ENCODE measurements at regions not wholly inside any gene's neighbourhood (a gene's known extent, or its start where the extent isn't known, plus 50 kb on each side); places are given as distances from the start of the nearest gene placed in this dataset.

DNA sequence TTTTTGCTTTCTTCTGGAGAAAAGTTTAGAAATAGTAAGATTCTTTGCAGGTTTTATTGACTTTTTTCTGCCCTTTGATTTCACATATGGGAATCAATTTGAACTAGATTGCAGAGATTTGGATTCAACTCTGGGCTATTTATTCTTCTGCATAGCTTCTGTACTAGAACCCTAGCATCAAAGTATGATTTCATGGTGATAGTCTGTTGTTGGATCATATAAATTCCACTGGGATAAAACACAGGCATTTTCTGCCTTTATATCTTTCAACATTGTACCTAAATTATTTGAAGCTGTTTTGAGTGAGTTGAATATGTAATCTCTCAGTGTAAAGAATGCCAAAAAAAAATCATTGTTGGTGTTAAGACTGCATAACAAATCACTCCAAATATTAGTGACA lies 458.4 kb upstream of the MPDZ start:
- ATAC-seq, result no peak
- Histone ChIP-seq H3K4me1 (ENCODE audit: insufficient read depth, low read length) (no peaks in the 10 kb centered on the region), H3K27me3 (ENCODE audit: control insufficient read depth in 1 of 2, insufficient read depth in 2 of 2, low read length in 2 of 2) (no peaks in the 10 kb centered on the region), H2AFZ (ENCODE audit: low read length) (no peak overlapping the region), H3K4me3 (replicated peaks in 1 of 3; ENCODE audit: insufficient read depth in 1 of 3, low read depth in 2 of 3, low read length in 3 of 3) (no peak overlapping the region), H3K4me2 (ENCODE audit: low read depth, low read length) (no peak overlapping the region), H3K36me3 (replicated peaks in 1 of 2; ENCODE audit: control insufficient read depth in 1 of 2, insufficient read depth in 2 of 2, low read length in 2 of 2) (no peaks in the 10 kb centered on the region), H3K79me2 (ENCODE audit: insufficient read depth, low read length) (no peaks in the 10 kb centered on the region), H3K27ac (ENCODE audit: extremely low read length, insufficient read depth, low read length) (no peak overlapping the region), H3K9ac (ENCODE audit: insufficient read depth, low read depth, low read length) (no peak overlapping the region), H3K9me3 (ENCODE audit: low read length) (no peaks in the 10 kb centered on the region), H4K20me1 (ENCODE audit: insufficient read depth, low read length) (no peaks in the 10 kb centered on the region)
- intact Hi-C loops (cut with micrococcal nuclease; ENCODE audit: unreplicated experiment), result no loop called here
- no peak for TF ChIP-seq HNRNPLL (IDR thresholded peaks at IDR 0.05; ENCODE audit: low read depth, low read length, poor library complexity, severe bottlenecking)
- TF ChIP-seq HDAC1 (CRISPR knock-in tag; IDR thresholded peaks at IDR 0.05), result no peak
- no peak for TF ChIP-seq ARID2 (CRISPR knock-in tag; IDR thresholded peaks at IDR 0.05; ENCODE audit: borderline replicate concordance)
- TF ChIP-seq, protein P1, sequence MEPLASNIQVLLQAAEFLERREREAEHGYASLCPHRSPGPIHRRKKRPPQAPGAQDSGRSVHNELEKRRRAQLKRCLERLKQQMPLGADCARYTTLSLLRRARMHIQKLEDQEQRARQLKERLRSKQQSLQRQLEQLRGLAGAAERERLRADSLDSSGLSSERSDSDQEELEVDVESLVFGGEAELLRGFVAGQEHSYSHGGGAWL (CRISPR knock-in tag; IDR thresholded peaks at IDR 0.05), result no peak
- TF ChIP-seq, protein P2, sequence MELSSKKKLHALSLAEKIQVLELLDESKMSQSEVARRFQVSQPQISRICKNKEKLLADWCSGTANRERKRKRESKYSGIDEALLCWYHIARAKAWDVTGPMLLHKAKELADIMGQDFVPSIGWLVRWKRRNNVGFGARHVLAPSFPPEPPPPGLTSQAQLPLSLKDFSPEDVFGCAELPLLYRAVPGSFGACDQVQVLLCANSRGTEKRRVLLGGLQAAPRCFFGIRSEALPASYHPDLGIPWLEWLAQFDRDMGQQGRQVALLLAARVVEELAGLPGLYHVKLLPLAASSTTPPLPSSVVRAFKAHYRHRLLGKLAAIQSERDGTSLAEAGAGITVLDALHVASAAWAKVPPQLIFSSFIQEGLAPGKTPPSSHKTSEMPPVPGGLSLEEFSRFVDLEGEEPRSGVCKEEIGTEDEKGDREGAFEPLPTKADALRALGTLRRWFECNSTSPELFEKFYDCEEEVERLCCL (CRISPR knock-in tag; IDR thresholded peaks at IDR 0.05; ENCODE audit: borderline replicate concordance), result no peak
- TF ChIP-seq ZBTB8A (CRISPR knock-in tag; IDR thresholded peaks at IDR 0.05; ENCODE audit: borderline replicate concordance, low read depth), result no peak
- TF ChIP-seq ZNF331 (CRISPR knock-in tag; IDR thresholded peaks at IDR 0.05), result no peak
- TF ChIP-seq JDP2 (CRISPR knock-in tag; IDR thresholded peaks at IDR 0.05; ENCODE audit: borderline replicate concordance), result no peak
- no peak for TF ChIP-seq ZKSCAN8 (CRISPR knock-in tag; IDR thresholded peaks at IDR 0.05; ENCODE audit: borderline replicate concordance)
- no peak for TF ChIP-seq ETV5 (CRISPR knock-in tag; IDR thresholded peaks at IDR 0.05; ENCODE audit: borderline replicate concordance)
- no peak for TF ChIP-seq ESRRA (CRISPR knock-in tag; IDR thresholded peaks at IDR 0.05; ENCODE audit: low read depth)
- TF ChIP-seq, protein P3, sequence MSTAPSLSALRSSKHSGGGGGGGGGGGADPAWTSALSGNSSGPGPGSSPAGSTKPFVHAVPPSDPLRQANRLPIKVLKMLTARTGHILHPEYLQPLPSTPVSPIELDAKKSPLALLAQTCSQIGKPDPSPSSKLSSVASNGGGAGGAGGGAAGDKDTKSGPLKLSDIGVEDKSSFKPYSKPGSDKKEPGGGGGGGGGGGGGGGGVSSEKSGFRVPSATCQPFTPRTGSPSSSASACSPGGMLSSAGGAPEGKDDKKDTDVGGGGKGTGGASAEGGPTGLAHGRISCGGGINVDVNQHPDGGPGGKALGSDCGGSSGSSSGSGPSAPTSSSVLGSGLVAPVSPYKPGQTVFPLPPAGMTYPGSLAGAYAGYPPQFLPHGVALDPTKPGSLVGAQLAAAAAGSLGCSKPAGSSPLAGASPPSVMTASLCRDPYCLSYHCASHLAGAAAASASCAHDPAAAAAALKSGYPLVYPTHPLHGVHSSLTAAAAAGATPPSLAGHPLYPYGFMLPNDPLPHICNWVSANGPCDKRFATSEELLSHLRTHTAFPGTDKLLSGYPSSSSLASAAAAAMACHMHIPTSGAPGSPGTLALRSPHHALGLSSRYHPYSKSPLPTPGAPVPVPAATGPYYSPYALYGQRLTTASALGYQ (CRISPR knock-in tag; IDR thresholded peaks at IDR 0.05), result no peak
- TF ChIP-seq ZNF337 (CRISPR knock-in tag; IDR thresholded peaks at IDR 0.05; ENCODE audit: borderline replicate concordance, low read depth), result no peak
- BruUV-seq (replicated peaks), result no TSS peak
- ChIA-PET POLR2A (no interaction called here), CTCF (ENCODE audit: low intra/inter-chr PET ratio, low total read pairs) (no interaction called here)
- DNase-seq (ENCODE audit: low spot score), result no peak
- in situ Hi-C loops (cut with HindIII; ENCODE audit: extremely low pct_ligation_motif_present, low pct_unique_long_range_greater_than_20kb), result no loop called here
- FAIRE-seq, result no peak
